ENCODE measurements at regions not wholly inside any gene's neighbourhood (a gene's known extent, or its start where the extent isn't known, plus 50 kb on each side); places are given as distances from the start of the nearest gene placed in this dataset.

- TF ChIP-seq FOXK2 (IDR thresholded peaks at IDR 0.05) (no peak), ZNF384 (IDR thresholded peaks at IDR 0.05) (no peak), NFRKB (IDR thresholded peaks at IDR 0.05) (no peak), SP1 (IDR thresholded peaks at IDR 0.05) (no peak), FOXM1 (IDR thresholded peaks at IDR 0.05; ENCODE audit: borderline replicate concordance) (no peak), ARNT (IDR thresholded peaks at IDR 0.05) (no peak), CTBP1 (IDR thresholded peaks at IDR 0.05; ENCODE audit: borderline replicate concordance) (no peak), PKNOX1 (IDR thresholded peaks at IDR 0.05) (no peak), TARDBP (IDR thresholded peaks at IDR 0.05) (no peak)
Observed at GRCh38 chr11:134658481-134659225, 246.6 kb upstream of the B3GAT1 start.
